MV-4-11 (cell line): ENCODE measurements at regions not wholly inside any gene's neighbourhood (a gene's known extent, or its start where the extent isn't known, plus 50 kb on each side); places are given as distances from the start of the nearest gene placed in this dataset.

Source experiments
- DNase-seq: peaks from one replicate; lab custom pipeline; 2025; lab: John Stamatoyannopoulos, UW

DNA sequence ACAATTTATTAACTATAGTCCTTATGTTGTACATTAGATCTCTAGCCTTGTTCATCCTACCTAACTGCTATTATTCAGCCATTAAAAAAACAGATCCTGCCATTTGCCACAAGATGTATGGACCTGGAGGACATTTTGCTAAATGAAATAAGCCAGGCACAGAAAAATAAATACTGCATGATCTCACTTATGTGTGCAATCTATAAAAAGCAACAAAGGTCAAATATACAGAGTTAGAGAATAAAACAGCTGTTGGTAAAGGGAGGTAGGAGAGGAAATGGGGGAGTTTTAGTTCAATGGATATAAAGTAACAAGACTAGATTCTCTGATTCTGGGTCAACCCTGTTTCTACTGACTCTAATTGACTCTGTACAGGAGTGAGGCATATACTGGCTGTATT lies 103.3 kb upstream of the FAM9C start:
- no peak for DNase-seq

DNA sequence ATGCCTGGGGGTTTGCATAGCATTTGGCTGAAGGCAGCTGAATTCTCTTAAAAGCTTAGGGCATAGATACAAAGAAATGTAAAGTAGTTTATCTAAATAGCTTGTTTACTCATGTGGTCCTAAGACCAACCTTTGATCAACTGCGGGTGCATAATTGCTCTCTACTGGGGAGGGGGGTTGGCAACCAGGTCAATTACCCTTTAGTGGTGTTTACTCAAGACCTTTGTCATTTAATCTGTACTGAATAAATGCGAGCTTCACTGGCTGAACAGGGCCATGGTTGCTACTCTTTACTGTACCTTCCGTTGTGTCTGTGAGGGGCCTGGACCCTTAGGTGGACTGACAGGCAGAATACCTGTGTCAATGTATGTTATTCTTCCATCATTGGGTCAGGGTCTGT lies 102.7 kb upstream of the FAM9C start:
- no peak for DNase-seq

DNA sequence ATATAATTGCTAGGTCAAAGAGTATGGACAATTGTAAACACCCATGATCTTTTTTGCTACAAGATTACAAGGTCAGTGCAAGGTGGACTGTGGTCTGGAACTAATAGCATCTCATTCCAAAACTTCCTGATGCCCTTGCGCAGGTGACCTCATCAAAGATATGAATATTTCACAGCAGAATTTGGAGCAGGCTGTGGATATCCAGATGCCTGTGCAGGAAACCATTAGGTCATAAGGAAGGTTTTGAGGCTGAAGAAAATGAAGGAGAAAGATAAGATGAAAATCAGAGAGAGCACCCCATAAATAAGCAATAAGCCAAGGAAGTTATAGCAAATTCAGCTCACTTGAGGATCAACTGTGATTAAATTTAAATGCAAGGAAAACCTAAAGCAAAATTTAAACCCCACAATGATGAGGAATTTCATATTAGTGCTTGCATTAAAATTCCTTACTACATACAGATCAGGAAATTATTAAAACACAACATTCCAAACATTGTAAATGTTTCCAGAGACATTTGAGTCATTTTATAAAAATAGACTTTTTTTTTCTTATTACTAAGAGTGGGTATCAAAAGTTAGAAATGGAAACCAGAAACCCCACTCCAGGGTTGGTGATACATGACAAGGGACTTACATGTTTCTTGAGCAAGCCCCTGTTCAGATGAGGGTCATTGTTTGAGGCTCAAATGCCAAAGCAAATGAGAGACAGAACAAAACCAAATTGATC lies 100.7 kb upstream of the FAM9C start:
- DNase-seq: no peak

DNA sequence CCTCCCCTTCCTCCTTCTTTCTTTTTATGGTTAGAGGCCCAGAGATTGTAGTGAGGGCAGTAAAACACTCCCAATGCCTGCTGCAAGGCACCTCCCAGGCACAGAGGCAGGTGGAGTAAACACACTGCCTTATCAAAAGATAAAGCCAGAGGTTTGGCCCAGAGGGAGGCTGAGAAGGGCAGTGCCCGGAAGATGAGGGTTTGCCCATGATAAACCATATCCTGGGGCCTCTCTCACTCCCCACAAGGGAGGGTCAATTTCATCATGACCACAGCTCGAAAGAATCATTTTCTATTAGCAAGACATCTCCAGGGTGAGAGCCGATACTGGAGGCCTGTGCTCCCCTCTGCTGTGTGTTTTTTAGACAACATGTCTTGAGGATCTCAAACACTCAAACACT lies 98.5 kb upstream of the FAM9C start:
- no peak for DNase-seq

DNA sequence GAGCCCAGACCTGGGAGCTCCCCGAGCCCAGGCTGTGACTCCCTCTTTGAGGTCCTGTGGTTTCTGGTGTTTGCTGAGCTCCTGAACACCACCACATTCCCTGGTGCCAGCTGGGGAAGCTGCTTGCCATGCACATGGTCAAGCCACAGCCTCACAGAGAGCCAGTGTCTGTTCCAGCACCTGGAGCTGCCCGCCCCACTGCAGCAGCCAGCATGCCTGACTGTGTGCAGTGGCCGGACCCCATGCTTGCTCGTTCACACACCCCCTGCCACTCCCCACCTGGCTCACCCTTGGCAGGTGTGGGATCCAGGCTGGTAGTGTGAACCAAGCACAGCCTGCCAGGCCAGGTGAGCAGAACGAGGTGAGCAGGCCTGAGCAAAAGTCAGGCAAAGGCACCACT lies 95.6 kb upstream of the FAM9C start:
- no peak for DNase-seq

DNA sequence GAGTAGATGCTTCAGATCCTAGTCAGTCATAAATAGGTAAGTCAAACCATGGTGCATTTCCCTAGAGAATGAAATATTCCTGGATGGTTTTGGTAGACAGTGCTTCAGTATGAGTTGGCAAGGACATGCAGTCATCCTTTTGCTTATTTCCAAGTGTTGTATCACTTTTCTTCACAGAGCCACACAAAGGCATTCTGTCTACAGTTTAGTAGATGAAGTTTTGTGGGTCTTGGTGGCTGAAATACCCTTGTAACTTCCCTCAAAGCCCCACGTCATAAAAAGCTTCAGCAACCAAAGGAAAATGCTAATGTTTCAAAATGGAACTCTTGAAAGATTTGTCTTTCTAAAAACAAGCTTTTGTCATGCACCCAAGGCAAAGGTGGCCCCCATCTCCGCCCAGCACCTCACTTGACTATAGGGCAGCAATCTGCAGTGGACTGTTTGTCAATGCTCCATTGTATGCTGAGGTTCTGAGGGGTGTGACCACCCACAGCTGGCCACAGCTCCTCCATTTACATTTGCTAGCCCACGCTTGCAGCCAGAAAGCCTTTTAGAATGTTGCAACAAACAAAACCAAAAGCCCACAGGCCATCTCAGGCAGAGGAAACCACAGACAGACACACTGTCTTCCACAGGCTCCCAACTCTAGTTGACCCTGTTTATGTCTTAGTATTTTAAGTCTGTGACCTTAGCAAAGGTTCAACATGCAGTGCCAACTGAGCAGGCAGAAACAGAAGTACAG lies 87.1 kb upstream of the FAM9C start:
- peak; percentile 93 for DNase-seq

DNA sequence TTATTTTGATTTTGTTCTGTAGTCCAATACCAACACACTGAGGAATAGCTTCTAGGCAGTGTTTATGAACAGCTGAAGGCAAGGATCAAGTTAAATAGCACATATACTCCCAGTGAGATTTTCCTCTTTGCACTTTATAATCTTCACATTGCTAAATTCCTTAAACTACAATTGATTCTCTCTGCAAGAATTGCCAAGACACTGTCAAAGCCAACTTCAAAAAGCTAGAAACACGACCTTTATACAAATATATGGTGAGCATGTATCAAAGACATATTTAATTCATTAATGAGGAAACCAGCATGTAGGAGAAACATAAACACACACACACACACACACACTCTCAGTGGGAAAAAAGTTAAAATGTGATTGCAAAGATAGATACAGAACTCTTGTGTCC lies 86.4 kb upstream of the FAM9C start:
- no peak for DNase-seq

DNA sequence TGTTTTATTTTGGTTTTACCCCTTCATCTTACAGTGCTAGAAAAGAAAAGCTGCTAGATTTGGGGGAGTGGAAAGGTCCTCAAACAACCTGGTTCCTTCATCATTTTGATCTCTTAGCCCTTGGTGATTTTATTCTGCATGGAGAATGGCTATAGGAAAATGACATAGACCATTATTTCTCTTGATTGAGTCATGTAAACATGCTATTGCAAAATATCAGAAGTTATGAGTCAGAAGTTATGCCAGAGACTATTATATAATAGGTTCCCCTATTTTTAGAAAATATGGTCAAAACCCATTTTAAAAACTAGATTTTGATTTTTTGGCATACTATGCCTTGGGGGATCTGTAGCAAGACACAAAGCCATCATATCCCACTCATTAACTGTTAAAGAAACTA lies 83.7 kb upstream of the FAM9C start:
- DNase-seq: peak; percentile 46

DNA sequence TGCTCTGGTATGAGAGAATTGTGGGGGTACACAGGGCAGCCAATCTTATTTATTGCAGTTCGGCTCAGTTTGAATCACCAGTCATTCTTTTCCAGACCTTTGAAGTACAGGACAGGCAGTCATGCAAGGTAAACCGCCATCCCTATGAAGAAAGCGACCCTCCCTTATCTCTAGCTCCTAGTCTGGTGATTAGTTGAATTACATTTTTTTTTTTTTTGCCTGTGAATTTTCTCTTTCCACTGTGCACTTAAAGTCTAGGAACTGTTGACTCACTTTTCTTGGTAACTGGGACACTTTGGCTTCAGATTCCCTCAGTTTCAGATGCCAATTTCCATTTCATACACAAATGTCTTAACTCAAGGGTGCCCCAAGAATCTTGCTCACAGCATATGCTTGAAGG lies 82.4 kb upstream of the FAM9C start:
- DNase-seq: no peak

DNA sequence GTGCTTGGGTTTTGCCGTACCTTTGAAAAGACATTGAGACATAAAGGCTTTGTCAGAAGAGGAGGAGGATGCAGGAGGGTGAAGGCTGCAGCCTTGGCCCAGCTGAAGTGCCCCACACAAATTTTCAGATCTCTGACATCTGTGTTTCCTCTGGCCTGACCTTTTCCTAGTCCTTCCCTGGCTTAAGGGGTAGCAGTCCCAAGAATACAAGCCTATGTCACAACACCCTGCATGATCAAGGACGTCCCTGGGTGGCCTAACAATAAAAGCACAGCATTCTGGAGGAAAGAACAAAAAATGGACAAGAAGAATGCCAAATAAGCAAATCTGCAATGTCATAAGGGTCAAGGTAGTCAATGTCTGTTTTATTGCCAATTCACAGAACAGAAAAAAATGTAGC lies 80.8 kb upstream of the FAM9C start:
- no peak for DNase-seq

DNA sequence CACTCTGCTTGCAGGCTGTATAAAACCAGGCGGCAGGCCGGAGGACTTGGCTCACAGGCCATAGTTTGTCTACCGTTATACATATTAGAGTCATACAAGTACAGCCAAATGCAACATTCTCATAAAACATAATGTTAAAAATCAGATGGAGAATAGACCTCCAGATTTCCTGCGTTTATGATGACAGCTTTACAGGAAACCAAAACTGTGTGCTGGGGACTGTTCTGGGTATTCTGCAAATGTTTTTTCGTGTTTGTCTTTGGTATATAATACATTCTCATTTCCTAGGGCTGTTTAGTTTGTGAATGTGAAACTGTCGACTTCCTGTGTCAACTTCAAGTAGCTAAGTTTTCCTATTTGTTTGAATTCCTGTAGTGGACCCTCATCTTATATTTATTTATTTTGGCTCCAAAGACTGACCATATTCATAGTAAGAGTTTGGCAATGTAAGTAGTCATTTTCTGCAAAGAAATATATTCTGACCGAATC lies 79.5 kb upstream of the FAM9C start:
- DNase-seq: no peak

DNA sequence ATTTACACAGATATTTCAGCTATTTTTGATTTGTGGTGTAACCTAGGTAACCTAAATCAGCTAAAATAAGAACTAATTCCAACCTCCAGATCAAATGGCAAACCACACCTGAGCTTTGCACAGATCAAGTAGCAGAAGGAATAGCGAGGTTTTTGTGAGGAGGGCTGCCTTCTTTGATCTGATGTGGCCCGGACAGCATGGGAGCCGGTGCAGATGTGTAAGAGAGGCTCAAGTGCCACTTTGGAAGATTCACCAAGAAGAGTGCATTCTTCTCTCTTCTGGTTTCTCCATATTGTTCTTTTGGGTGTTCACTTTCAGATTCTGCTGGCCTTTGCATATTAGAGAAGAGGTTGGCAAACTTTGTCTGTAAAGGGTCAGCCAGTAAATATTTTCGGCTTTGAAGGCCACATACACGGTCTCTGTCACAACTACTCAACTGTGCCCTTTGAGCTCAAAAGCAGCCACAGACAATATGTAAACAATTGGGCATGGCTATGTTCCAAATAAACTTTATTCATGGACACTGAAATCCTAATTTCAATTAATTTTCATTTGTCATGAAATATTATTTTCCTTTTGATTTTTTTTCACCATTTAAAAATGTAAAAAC lies 78.9 kb upstream of the FAM9C start:
- no peak for DNase-seq

DNA sequence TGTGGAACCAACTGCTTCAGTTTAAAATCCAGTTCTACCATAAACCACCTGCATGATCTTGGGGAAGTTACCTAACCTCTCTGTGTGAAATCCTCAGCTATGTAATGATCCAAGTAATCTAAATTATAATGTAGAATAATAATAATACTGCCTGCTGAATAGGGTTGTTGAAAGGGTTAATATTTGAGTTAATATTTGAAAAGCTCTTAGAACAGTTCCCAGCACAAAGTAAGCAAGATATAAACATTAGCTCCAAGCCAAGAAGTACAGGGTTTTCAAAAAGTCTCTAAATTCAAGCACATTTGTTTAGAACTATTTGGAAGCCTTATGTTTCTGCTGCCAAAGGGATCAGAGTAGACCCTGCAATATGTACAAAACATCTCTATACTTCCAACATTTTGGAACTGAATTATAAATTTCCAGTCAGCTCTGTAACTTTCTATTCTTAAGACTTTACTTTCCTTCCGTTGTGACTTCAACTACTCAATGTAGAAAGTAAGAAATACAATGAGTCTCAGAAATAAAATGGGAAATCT lies 76.7 kb upstream of the FAM9C start:
- DNase-seq: no peak

DNA sequence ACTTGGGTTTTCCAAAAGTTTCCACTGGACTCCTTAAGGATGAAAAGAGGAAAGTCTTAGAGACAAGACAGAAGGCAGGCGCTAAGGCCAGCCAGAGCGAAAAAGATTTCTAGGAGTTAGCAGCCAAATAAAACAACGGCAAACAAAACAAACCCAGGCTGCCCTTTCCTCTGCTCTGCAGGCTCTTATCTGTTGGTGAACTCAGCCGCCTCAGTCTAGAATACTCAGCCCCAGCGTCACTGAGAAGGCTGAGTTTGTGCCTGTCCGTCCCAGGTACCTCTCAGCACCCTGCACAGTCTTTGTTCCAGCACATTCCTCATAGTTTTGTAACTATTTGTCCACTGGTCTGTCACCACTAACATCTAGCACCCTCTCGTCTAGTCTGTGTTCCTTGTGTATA lies 75.6 kb upstream of the FAM9C start:
- DNase-seq: no peak

DNA sequence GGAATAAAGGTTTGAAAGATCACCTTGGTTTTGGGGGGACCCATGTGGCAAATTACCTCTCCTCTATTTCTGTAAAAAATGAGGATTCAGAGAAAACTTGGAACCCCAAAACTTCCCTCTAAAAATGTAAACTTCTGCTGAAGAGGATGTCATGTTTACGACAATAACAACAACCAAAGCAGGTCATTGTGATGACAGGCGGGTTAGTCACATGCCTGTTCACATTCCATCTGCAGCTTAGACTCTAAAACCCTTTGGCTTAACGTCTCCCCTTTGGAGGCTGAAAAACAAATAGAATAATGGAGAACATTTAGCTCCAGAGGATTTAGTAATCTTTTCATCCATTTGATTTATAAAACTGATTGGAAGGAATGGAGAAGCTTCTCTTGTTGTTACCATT lies 75.0 kb upstream of the FAM9C start:
- no peak for DNase-seq

DNA sequence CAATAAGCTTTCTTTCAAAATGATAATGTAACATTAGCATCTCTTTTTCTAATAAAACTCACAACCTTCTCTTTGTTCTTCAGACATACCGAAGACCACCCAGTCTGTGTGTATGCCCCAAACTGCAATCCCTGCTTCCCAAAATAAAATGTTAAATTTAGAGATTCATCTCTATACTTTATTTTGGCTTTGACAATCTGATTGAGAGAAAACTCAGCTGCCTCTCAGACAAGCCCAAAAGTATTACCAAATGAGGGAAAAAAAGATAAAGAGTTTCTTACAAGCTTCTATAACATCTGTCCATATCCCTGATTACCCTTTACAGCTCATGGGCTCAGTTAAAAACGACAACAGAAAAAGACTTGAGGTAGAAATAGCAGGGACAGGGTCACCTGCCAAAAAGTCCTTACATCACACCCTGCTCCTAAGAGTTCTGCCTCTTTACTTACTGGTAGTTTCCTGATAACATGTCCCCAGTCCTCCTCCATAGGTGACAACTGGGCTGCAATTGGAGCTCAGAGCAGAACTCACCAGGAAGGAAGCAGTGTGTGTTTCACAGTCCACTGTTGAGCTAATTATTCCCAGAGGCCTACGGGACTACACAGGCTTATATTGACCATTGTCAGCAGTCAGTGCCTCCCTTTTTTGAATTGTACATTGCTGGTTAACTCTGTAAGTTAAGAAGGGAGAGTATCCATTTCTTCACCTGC lies 70.9 kb upstream of the FAM9C start:
- no peak for DNase-seq

DNA sequence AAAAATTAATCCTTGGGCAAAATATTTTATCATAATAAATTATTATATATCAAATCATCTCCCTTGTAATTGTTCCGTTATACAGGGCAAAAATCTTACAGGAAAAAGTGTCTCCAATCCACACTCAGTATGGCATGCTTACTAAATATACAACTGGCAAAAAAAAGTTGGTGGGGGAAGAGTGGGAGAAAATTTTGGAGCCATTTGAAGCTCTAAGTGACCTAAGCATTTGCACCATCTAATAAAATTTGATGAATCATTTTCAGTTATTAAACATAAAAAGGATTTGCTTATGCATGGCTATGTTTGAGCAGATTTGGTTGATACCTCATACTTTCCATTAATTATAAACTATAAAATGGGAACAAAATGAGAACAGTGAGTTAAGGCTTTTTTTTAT lies 68.1 kb upstream of the FAM9C start:
- DNase-seq: no peak

DNA sequence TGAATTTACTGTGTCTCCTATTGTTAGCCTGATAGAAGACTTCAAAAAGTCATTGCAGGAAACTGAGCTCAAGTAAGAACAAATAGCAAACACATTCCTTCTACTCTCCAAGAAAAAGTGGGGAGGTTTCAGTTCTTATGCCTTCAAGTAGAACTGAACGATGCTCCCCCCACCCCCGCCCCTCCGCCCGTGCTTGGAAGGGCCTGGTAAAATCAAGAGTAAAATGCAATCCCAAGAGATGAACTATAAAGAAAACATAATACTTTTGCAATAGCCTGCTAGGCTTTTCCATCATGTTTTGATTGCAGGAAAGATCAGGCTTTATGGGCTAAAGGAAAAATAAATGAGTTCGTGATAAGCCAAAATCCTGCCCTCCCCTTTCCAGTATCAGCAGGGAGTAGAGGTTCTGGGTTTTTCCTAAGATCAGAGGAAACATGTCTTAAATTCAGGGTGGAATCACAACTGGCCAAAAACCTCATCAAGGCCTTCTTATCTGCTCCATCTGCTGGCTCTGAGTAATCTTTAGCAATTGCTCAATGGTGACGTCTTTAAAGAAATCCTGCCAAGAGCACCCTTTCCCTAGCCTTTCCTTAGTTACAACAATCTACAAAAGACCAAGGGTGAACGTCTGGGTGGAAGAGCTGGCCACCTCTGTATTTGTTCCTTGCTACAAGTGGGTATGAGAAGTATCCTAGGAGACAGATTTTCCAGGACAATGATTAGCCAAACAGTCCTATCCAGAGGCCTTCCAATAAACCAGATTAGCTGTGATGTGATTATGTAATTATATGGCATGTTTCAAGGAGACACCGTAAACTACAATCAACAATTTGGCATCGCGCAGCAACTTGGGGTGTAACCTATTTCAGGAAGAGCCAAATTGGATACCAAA lies 66.3 kb upstream of the FAM9C start:
- peak; percentile 32 for DNase-seq

DNA sequence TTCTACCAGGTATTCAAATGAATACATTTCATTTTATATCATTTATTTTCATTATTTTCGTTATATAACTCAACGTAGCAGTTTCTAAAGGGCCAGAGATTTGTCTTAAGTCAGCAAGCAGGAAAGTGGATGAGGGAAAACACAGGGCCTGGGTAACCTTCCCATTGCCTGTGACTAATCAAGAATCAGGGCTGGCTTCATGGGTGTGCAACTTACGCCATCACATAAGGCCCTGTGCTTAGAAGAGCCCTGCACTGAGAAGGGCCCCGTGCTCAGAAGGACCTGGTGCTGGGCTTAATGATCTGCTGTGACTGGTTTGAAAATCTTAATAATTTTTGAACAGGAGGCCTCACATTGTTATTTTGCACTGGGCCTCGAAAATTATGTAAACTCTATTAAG lies 65.4 kb upstream of the FAM9C start:
- no peak for DNase-seq

DNA sequence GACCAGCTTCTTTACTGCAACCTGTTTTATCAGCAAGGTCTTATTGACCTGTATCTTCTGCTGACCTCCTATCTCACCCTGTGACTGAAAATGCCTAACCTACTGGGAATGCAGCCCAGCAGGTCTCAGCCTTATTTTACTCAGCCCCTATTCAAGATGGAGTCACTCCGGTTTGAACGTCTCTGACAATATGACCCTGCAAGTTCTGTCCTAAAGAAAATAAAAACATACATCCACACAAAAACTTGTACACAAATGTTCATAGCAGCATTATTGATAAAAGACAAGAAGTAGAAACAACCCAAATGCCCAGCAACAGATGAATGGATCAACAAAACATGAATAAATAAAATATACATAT lies 59.5 kb upstream of the FAM9C start:
- DNase-seq: no peak

DNA sequence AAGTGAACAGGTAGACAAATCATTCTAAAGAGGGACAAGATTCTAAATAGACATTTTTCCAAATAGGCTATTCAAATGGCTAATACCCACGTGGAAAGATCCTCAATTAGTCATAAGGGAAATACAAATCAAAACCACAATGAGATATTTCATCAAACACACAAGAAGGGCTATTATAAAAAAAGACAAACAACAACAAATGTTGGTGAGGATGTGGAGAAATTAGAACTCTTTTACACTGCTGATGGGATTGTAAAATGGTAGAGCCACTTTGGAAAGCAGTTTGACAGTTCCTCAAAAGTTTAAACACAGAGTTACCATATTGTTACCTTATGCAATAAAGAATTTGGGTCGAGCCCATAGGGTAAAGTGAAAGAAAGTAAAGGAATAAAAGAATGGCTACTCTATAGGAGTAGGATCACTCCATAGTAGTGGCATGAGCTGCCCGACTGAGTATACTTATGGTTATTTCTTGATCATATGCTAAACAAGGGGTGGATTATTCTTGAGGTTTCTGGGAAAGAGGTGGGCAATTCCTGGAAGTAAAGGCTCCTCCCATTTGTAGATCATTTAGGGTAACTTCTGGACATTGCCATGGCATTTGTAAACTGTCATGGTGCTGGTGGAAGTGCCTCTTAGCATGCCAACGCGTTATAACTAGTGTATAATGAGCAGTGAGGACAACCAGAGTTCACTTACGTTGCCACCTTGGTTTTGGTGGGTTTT lies 58.9 kb upstream of the FAM9C start:
- DNase-seq: no peak
